ENCODE measurements at regions not wholly inside any gene's neighbourhood (a gene's known extent, or its start where the extent isn't known, plus 50 kb on each side); places are given as distances from the start of the nearest gene placed in this dataset.

DNA sequence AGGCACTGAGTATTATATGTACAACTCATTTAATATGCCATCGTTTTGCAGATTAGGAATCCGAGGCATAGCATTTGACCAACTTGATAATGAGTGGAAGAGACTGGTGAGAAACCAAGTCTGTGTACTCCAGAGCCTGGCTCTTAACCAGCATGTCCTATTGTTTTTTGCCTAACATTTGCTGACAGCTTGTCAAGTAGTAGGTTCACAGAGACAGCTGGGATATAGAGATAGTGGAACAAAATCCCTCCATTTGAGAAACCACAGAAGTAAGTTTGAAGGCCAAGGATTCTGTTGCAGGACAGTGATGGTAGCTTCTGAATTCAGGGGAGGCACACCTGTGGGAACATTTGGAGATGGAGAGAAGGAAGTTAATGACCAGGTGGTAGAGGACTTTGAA is 206.9 kb upstream of the PRPS1L1 start:
- no peaks in the 10 kb centered on the region for H3K27me3 ChIP-seq (ENCODE audit: insufficient read depth)
- H3K4me3 ChIP-seq: no peak overlapping the region
- TF ChIP-seq EZH2 (IDR thresholded peaks at IDR 0.05; ENCODE audit: low read depth, unreplicated experiment) (no peak), POLR2AphosphoS5 (IDR thresholded peaks at IDR 0.05; ENCODE audit: low read depth) (no peak), ZNF462 (CRISPR knock-in tag; IDR thresholded peaks at IDR 0.05) (no peak), ETS1 (IDR thresholded peaks at IDR 0.05) (no peak), NANOG (IDR thresholded peaks at IDR 0.05; ENCODE audit: borderline replicate concordance) (no peak), JUNB (IDR thresholded peaks at IDR 0.05; ENCODE audit: unreplicated experiment) (no peak), CTCF (conservative IDR thresholded peaks at IDR 0.05; ENCODE audit: low read depth in 2 of 2) (no peak), ZNF331 (CRISPR knock-in tag; IDR thresholded peaks at IDR 0.05; ENCODE audit: low read depth) (no peak), STAT1 (IDR thresholded peaks at IDR 0.05; ENCODE audit: unreplicated experiment) (no peak), CREB1 (CRISPR knock-in tag; IDR thresholded peaks at IDR 0.05; ENCODE audit: low read depth) (no peak), ZNF114 (CRISPR knock-in tag; IDR thresholded peaks at IDR 0.05) (no peak), EZH2phosphoT487 (IDR thresholded peaks at IDR 0.05; ENCODE audit: unreplicated experiment) (no peak)
- TF ChIP-seq, protein P1, sequence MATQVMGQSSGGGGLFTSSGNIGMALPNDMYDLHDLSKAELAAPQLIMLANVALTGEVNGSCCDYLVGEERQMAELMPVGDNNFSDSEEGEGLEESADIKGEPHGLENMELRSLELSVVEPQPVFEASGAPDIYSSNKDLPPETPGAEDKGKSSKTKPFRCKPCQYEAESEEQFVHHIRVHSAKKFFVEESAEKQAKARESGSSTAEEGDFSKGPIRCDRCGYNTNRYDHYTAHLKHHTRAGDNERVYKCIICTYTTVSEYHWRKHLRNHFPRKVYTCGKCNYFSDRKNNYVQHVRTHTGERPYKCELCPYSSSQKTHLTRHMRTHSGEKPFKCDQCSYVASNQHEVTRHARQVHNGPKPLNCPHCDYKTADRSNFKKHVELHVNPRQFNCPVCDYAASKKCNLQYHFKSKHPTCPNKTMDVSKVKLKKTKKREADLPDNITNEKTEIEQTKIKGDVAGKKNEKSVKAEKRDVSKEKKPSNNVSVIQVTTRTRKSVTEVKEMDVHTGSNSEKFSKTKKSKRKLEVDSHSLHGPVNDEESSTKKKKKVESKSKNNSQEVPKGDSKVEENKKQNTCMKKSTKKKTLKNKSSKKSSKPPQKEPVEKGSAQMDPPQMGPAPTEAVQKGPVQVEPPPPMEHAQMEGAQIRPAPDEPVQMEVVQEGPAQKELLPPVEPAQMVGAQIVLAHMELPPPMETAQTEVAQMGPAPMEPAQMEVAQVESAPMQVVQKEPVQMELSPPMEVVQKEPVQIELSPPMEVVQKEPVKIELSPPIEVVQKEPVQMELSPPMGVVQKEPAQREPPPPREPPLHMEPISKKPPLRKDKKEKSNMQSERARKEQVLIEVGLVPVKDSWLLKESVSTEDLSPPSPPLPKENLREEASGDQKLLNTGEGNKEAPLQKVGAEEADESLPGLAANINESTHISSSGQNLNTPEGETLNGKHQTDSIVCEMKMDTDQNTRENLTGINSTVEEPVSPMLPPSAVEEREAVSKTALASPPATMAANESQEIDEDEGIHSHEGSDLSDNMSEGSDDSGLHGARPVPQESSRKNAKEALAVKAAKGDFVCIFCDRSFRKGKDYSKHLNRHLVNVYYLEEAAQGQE (IDR thresholded peaks at IDR 0.05; ENCODE audit: unreplicated experiment): no peak
- Mint-ChIP-seq H3K36me3 (ENCODE audit: low read depth) (no peaks in the 10 kb centered on the region), H3K4me3 (no peak overlapping the region), H3K27ac (no peak overlapping the region), H3K4me1 (no peaks in the 10 kb centered on the region), H3K9me3 (no peaks in the 10 kb centered on the region; the same call in 2 of the 3 replicates), H3K27me3 (ENCODE audit: insufficient read depth, low read depth, poor library complexity) (no peaks in the 10 kb centered on the region)
- no peak overlapping the region for H3K27ac ChIP-seq (ENCODE audit: low read depth)
- H3F3A ChIP-seq (replicated peaks; ENCODE audit: low read depth): no peaks in the 10 kb centered on the region
- no peak overlapping the region for H3K4me2 ChIP-seq
- no peaks in the 10 kb centered on the region for H3K79me2 ChIP-seq (replicated peaks; ENCODE audit: insufficient read depth)
- no peak overlapping the region for H2AFZ ChIP-seq
- DNase-seq (ENCODE audit: low spot score) (no peak), ATAC-seq (no peak)
- H3K4me1 ChIP-seq (ENCODE audit: insufficient read depth): no peaks in the 10 kb centered on the region
- H4K20me1 ChIP-seq (replicated peaks; ENCODE audit: insufficient read depth): no peaks in the 10 kb centered on the region
- H3K9me2 ChIP-seq (ENCODE audit: insufficient read depth): no peaks in the 10 kb centered on the region
- H3K36me3 ChIP-seq (ENCODE audit: insufficient read depth): no peaks in the 10 kb centered on the region

All from GM23338 (cell line).